H1 (cell line): ENCODE measurements at regions not wholly inside any gene's neighbourhood (a gene's known extent, or its start where the extent isn't known, plus 50 kb on each side); places are given as distances from the start of the nearest gene placed in this dataset.

Source experiments
- BCL11A ChIP-seq, 2 experiments: IDR thresholded peaks; one replicate each; pipeline ENCODE4 v1.6.1; 2011; ENCODE audit warnings: low read depth in 2 of 2, low read length in 2 of 2, mild to moderate bottlenecking in 2 of 2
- FOSL1 ChIP-seq: IDR thresholded peaks from 2 replicates; pipeline ENCODE4 v1.6.1; 2011; ENCODE audit warnings: mild to moderate bottlenecking, low read depth, low read length, moderate library complexity; ENCODE audit not compliant: insufficient read depth
- SIRT6 ChIP-seq: IDR thresholded peaks from one replicate; pipeline ENCODE4 v1.7.1; 2012; ENCODE audit warnings: low read length, inconsistent platforms
- SP1 ChIP-seq: IDR thresholded peaks from 2 replicates; pipeline ENCODE4 v1.6.1; 2011; ENCODE audit warnings: low read depth, low read length
- TF ChIP-seq, protein P1 (sequence below): IDR thresholded peaks from 2 replicates; pipeline ENCODE4 v1.6.1; 2011; ENCODE audit warnings: low read depth, mild to moderate bottlenecking, low read length; ENCODE audit not compliant: insufficient read depth

DNA sequence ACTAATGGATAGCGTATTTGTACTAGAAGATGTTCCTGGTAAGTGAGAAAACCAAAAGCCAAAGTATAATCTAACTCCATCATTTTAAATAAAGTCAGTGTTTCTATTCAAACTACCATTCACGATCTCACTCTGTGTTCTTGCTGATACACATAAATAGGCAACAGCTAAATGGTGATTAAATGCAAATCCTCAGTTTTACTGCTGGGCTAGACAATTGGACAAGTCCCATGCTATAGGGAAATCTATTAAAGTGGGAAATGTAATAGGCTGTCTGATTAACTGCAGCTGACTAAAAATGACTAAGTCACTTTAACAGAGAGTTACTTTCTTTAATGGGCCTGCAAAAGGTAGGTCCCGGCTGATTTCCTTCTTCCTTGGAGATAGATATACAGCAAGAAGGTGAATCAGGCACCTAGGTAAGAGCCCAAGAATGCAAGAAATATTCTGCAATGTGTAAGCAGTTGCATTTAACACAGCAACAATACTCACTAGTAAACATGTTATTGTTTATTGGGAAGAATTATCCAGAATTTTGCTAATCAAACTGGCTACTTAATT, 298.4 kb downstream of the SLITRK6 start (continued):
- TF ChIP-seq SIRT6, result no peak
- no peak for TF ChIP-seq FOSL1
- TF ChIP-seq SP1, result no peak
- no peak for TF ChIP-seq BCL11A (IDR thresholded peaks at IDR 0.05; ENCODE audit: low read depth in 2 of 2, low read length in 2 of 2)
- TF ChIP-seq, protein P1, sequence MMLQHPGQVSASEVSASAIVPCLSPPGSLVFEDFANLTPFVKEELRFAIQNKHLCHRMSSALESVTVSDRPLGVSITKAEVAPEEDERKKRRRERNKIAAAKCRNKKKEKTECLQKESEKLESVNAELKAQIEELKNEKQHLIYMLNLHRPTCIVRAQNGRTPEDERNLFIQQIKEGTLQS, result no peak
